ENCODE measurements at regions not wholly inside any gene's neighbourhood (a gene's known extent, or its start where the extent isn't known, plus 50 kb on each side); places are given as distances from the start of the nearest gene placed in this dataset.

GRCh38 chr9:16333691-16334090 is 536.8 kb downstream of the BNC2 start:
- BruUV-seq (replicated peaks), result no TSS peak
- peaks cover 33% of the 10 kb centered on the region for H3K4me1 Mint-ChIP-seq (ENCODE audit: insufficient read depth, unreplicated experiment)
- CTCF ChIA-PET, result interaction anchor here (0.7 kb wide), 1 partner anchor 50 kb away, joined by 3 read pairs; no protein-coding TSS in a partner anchor
- no peaks in the 10 kb centered on the region for H3K27me3 Mint-ChIP-seq (ENCODE audit: insufficient read depth, unreplicated experiment)
- intact Hi-C loops (cut with micrococcal nuclease), result no loop called here
- no peak for TF ChIP-seq CTCF (IDR thresholded peaks at IDR 0.05; ENCODE audit: unreplicated experiment)
- H3K4me3 Mint-ChIP-seq (ENCODE audit: unreplicated experiment), result no peak overlapping the region
- DNase-seq (ENCODE audit: unreplicated experiment), result peak; percentile 54
- H3K27ac Mint-ChIP-seq (ENCODE audit: low read depth, unreplicated experiment), result no peak overlapping the region
- POLR2A ChIA-PET, result no interaction called here
- H3K9me3 Mint-ChIP-seq (ENCODE audit: unreplicated experiment), result no peaks in the 10 kb centered on the region
- no peaks in the 10 kb centered on the region for H3K36me3 Mint-ChIP-seq (ENCODE audit: insufficient read depth, unreplicated experiment)

DNA sequence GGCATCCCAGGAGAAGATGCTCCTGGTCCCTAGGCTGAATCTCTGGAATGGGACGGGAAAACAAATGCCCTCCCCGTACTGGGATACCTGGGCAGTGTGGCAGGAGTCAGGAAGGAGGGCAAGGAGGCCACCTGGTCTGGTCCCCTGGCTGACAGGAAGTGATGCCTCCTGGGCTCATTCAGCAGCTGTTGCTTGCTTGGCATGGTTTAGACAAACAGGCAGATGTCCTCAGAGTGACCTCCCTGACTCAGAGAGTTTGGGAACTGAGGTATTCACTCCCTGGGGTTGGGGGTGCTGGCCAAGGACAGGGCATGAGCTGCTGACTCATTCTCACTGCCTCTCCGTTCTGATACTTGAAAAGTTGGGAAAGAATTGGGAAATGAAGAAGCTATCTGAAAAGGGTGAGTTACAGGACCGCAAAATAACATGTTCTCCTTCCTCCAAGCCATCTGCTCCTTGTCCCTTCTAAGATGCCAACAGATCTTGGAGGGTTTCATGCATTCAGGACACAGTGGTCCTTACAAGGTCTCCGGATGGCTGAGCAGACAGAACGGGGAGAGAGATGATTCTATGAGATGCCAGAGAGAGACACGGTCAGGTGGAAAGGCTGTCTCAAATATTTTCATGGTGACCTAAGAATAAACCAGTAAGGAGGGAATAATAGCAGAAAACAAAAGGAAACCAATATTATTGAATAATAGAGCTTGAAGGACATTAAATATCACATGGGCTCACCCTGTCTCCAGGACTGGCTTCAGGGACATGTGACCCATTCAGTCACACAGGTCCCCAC is 534.5 kb downstream of the BNC2 start:
- ChIA-PET CTCF (interaction anchor here (0.6 to 0.7 kb wide), 2 partner anchors 79 to 272 kb away, joined by 3 read pairs; no protein-coding TSS in a partner anchor), POLR2A (interaction anchor here (0.7 to 1.3 kb wide), 5 partner anchors 23 to 196 kb away, joined by 3 to 4 read pairs (median 4); no protein-coding TSS in a partner anchor)
- TF ChIP-seq CTCF (IDR thresholded peaks at IDR 0.05; ENCODE audit: unreplicated experiment), result no peak
- Mint-ChIP-seq H3K27me3 (ENCODE audit: insufficient read depth, unreplicated experiment) (no peaks in the 10 kb centered on the region), H3K27ac (ENCODE audit: low read depth, unreplicated experiment) (peak overlapping the region; percentile 82), H3K4me3 (ENCODE audit: unreplicated experiment) (peak overlapping the region; percentile 35), H3K9me3 (ENCODE audit: unreplicated experiment) (no peaks in the 10 kb centered on the region), H3K36me3 (ENCODE audit: insufficient read depth, unreplicated experiment) (no peaks in the 10 kb centered on the region), H3K4me1 (ENCODE audit: insufficient read depth, unreplicated experiment) (peaks cover 34% of the 10 kb centered on the region)
- BruUV-seq (replicated peaks), result no TSS peak
- intact Hi-C loops (cut with micrococcal nuclease), result loop anchor here (5.0 kb wide), 1 partner anchor 51 kb away; no protein-coding TSS in a partner anchor
- DNase-seq (ENCODE audit: unreplicated experiment), result peak; percentile 100

DNA sequence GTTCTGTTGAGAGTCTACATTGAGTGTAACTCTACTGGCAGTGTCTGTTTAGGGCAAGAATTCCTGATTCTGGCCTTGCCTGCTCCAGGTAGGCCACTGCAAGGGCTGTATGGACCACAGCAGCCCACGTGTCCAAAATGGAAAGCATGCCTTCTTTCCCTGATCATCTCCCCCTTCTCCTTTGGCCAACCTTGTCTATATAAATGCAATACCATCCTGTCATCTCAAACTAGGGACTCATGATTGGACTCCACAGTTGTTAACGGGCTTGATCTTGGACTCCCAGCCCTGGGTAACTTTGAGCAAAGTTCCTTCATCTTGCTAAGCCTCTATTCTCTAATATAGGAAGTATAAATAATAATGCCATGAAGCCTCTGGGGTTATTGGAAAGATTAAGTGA is 533.6 kb downstream of the BNC2 start:
- CTCF ChIA-PET, result interaction anchor here (0.7 kb wide), 1 partner anchor 80 kb away, joined by 3 read pairs; no protein-coding TSS in a partner anchor
- H3K4me1 Mint-ChIP-seq (ENCODE audit: insufficient read depth, unreplicated experiment), result peaks cover 34% of the 10 kb centered on the region

More for the DNA sequence above, 533.6 kb downstream of the BNC2 start:
- TF ChIP-seq CTCF (IDR thresholded peaks at IDR 0.05; ENCODE audit: unreplicated experiment), result no peak
- H3K9me3 Mint-ChIP-seq (ENCODE audit: unreplicated experiment), result no peaks in the 10 kb centered on the region
- DNase-seq (ENCODE audit: unreplicated experiment), result no peak
- no TSS peak for BruUV-seq (replicated peaks)
- H3K4me3 Mint-ChIP-seq (ENCODE audit: unreplicated experiment), result no peak overlapping the region
- no peaks in the 10 kb centered on the region for H3K27me3 Mint-ChIP-seq (ENCODE audit: insufficient read depth, unreplicated experiment)
- H3K27ac Mint-ChIP-seq (ENCODE audit: low read depth, unreplicated experiment), result peak overlapping the region; percentile 83
- intact Hi-C loops (cut with micrococcal nuclease), result loop anchor here (5.0 kb wide), 1 partner anchor 50 kb away; no protein-coding TSS in a partner anchor
- no peaks in the 10 kb centered on the region for H3K36me3 Mint-ChIP-seq (ENCODE audit: insufficient read depth, unreplicated experiment)
- POLR2A ChIA-PET, result interaction anchor here (0.7 to 1.6 kb wide), 3 partner anchors 24 to 192 kb away, joined by 4 read pairs; no protein-coding TSS in a partner anchor
